Endothelial cell (in vitro differentiated cells): ENCODE measurements at regions not wholly inside any gene's neighbourhood (a gene's known extent, or its start where the extent isn't known, plus 50 kb on each side); places are given as distances from the start of the nearest gene placed in this dataset.
A peak's percentile ranks its signal among the peaks of the same experiment; 100 is the strongest.

Source experiments
- DNase-seq: peaks from one replicate; pipeline ENCODE4 v3.0.0; 2021; ENCODE audit warnings: low spot score
- H3K27ac Mint-ChIP-seq: one replicate; pipeline ENCODE4 v1.8.0; 2021; ENCODE audit warnings: mixed read lengths, inconsistent platforms; ENCODE audit not compliant: unreplicated experiment
- H3K27me3 Mint-ChIP-seq: one replicate; pipeline ENCODE4 v1.8.0; 2021; ENCODE audit warnings: mild to moderate bottlenecking, moderate library complexity, mixed read lengths, inconsistent platforms; ENCODE audit not compliant: unreplicated experiment
- H3K36me3 Mint-ChIP-seq: one replicate; pipeline ENCODE4 v1.8.0; 2021; ENCODE audit warnings: mild to moderate bottlenecking, low read depth, mixed read lengths, inconsistent platforms; ENCODE audit not compliant: unreplicated experiment
- H3K4me1 Mint-ChIP-seq: one replicate; pipeline ENCODE4 v1.8.0; 2021; ENCODE audit warnings: mild to moderate bottlenecking, mixed read lengths, inconsistent platforms; ENCODE audit not compliant: unreplicated experiment
- H3K4me3 Mint-ChIP-seq: one replicate; pipeline ENCODE4 v1.8.0; 2021; ENCODE audit warnings: mild to moderate bottlenecking, mixed read lengths, inconsistent platforms; ENCODE audit not compliant: unreplicated experiment
- H3K9me3 Mint-ChIP-seq: one replicate; pipeline ENCODE4 v1.8.0; 2021; ENCODE audit warnings: mixed read lengths, inconsistent platforms; ENCODE audit not compliant: unreplicated experiment
- TF ChIP-seq, protein P1 (sequence below): fragments of 200-600 bp; sonication (generic); IDR thresholded peaks from one replicate; pipeline ENCODE4 v1.5.0; 2021; ENCODE audit warnings: antibody characterized with exemption; ENCODE audit not compliant: unreplicated experiment

DNA sequence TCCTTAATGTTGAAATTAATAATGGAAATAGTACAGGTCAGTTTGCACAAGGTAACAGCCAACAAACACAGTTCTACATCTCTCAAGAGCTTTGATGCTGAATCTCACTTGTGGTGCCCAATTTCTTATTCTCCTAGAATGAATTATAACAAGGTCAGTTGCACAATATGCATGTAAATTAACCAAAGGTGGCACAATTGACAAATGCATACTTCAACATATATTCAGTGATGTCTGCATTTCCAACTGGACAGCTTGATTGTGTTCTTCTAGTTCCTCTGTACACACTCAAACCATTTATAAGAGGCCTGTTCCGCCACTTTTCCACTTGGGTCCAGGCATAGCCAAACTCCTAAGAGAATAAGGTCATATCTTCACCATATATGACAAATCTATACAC, 210.3 kb upstream of the EPHA5 start:
- TF ChIP-seq, protein P1, sequence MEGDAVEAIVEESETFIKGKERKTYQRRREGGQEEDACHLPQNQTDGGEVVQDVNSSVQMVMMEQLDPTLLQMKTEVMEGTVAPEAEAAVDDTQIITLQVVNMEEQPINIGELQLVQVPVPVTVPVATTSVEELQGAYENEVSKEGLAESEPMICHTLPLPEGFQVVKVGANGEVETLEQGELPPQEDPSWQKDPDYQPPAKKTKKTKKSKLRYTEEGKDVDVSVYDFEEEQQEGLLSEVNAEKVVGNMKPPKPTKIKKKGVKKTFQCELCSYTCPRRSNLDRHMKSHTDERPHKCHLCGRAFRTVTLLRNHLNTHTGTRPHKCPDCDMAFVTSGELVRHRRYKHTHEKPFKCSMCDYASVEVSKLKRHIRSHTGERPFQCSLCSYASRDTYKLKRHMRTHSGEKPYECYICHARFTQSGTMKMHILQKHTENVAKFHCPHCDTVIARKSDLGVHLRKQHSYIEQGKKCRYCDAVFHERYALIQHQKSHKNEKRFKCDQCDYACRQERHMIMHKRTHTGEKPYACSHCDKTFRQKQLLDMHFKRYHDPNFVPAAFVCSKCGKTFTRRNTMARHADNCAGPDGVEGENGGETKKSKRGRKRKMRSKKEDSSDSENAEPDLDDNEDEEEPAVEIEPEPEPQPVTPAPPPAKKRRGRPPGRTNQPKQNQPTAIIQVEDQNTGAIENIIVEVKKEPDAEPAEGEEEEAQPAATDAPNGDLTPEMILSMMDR: no peak
- Mint-ChIP-seq H3K27ac (no peak overlapping the region), H3K9me3 (no peaks in the 10 kb centered on the region), H3K4me3 (no peak overlapping the region), H3K4me1 (no peaks in the 10 kb centered on the region), H3K27me3 (no peaks in the 10 kb centered on the region), H3K36me3 (no peaks in the 10 kb centered on the region)
- no peak for DNase-seq

DNA sequence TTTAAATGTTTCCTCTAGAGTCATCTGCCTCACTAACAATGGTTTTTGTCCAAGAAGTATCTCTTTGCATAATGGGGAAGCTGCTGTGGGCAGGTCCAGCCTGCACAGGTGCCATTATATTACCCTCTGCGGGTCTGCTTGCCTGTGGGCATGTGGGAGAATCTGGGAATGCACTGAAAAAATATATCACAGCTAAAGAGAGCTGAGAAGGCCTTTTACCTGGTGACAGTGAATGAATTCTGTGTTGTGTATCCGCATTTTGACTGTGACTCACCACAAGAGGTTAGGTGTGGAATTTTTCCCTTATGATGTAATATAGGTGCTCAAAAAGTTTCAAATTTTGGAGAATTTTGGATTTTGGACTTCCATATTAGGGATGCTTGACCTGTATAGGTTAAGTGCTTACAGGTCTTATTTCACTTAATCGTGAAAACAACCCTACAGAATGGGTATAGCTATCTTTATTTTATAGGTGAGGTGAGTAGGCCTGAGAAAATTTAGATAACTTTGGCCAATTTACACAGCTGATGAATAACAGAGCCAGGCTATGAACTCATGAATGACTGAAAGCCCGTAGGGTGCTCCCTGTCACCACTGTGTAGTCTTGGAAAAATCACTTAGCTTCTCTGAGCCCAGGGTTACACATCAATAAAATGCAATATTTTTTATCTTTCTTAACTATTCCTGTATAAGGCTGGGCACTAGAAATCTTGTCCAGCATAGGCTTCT, 198.0 kb upstream of the EPHA5 start:
- Mint-ChIP-seq H3K36me3 (no peaks in the 10 kb centered on the region), H3K4me1 (no peaks in the 10 kb centered on the region), H3K9me3 (no peaks in the 10 kb centered on the region), H3K27me3 (no peaks in the 10 kb centered on the region), H3K27ac (no peak overlapping the region), H3K4me3 (no peak overlapping the region)
- TF ChIP-seq, protein P1: no peak
- no peak for DNase-seq

DNA sequence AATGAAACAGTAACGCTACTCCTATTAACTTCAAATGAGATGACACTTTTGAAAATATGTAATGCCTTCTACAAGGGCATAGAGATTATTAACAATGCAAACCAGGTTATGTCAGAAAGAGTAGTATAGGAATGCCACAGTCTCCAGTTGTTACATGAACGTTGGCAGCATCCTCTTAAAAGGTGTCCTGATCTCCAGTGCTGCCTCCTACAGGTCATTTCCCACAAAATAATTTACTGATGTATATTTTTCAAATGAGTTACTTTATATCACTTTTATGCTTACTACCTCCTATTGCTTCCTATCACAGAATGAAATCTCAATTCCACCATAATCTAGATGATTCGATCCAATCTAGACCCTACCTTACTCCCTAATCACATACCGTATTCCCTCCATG, 195.2 kb upstream of the EPHA5 start:
- no peaks in the 10 kb centered on the region for H3K4me1 Mint-ChIP-seq
- no peaks in the 10 kb centered on the region for H3K9me3 Mint-ChIP-seq
- DNase-seq: peak; percentile 13
- TF ChIP-seq, protein P1: peak; percentile 39
- H3K27ac Mint-ChIP-seq: no peak overlapping the region
- no peaks in the 10 kb centered on the region for H3K36me3 Mint-ChIP-seq
- no peaks in the 10 kb centered on the region for H3K27me3 Mint-ChIP-seq
- H3K4me3 Mint-ChIP-seq: no peak overlapping the region

DNA sequence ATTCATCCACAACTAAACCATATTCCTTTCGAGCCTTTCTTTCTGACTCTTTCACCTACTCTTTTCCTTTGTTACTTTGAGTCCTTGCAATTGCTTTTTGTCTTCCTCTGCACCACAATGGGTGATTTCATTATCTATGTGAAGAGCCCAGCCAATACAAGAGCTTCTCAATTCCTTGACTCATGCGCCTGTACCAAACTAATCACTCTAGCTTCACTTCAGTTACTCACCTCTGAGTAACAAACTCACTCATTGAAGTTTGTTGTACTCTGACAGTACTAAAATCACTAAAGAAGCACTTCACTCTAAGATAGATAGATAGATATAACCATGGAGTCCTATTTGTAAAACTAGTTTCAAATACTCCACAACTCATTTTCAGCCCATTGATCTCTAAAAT, 191.7 kb upstream of the EPHA5 start:
- Mint-ChIP-seq H3K36me3 (no peaks in the 10 kb centered on the region), H3K27ac (no peak overlapping the region), H3K4me3 (no peak overlapping the region), H3K27me3 (no peaks in the 10 kb centered on the region), H3K4me1 (no peaks in the 10 kb centered on the region), H3K9me3 (no peaks in the 10 kb centered on the region)
- TF ChIP-seq, protein P1: no peak
- DNase-seq: no peak

DNA sequence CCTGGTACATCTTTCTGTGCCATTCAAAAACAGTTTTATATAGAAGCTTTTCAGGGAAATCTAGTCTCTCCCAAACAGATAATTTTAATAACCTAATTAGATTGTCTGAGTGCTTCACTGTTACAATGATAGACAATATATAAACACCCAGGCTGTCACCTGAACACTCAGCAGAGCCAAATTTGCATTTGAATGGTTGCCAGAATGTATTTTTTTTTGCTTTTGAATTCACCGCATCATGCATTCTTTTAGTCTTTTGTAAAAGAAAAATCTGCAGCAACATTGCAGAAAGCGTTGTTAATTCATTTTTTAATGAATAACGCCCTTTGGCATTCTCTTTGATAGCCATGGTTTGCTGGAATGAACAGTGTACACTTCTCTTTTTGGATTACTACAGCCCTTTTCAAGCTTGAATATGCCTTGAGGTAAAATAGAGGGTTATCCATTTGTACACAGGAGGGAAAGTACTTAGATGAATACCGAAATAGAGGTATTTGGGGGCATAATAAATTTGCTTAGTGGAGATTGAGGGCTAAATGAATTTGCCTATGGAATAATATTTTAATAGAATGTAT, 175.0 kb upstream of the EPHA5 start:
- no peaks in the 10 kb centered on the region for H3K36me3 Mint-ChIP-seq
- no peaks in the 10 kb centered on the region for H3K27me3 Mint-ChIP-seq
- no peak overlapping the region for H3K27ac Mint-ChIP-seq
- H3K9me3 Mint-ChIP-seq: no peaks in the 10 kb centered on the region
- DNase-seq: no peak
- TF ChIP-seq, protein P1: no peak
- no peaks in the 10 kb centered on the region for H3K4me1 Mint-ChIP-seq
- H3K4me3 Mint-ChIP-seq: no peak overlapping the region
